ENCODE measurements at regions not wholly inside any gene's neighbourhood (a gene's known extent, or its start where the extent isn't known, plus 50 kb on each side); places are given as distances from the start of the nearest gene placed in this dataset.

DNA sequence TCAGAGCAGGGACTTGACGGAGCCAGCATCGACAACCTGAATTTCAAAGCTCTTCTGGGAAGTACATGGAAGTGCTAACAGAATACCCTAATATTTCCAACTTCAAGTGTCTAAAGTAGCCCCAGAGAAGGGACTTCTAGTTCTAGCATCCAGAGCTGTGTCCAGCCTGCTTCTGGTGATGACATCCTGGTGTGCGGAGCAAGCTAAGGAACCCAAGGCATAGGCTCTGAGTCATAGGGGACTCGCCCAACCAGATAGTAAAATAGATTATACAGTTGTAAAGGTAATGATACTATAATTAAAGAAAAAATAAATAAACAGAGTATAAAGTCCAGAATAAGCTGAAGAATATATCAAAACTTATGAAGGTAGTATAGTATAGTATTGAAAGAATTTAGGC lies 108.1 kb upstream of the SERPINE2 start:
- H3K4me1 Mint-ChIP-seq, result peaks cover 9% of the 10 kb centered on the region
- no peak for DNase-seq
- H3K27ac Mint-ChIP-seq, result no peak overlapping the region
- H3K9me3 Mint-ChIP-seq, result peaks cover 5% of the 10 kb centered on the region
- no peak overlapping the region for H3K4me3 Mint-ChIP-seq
- H3K36me3 Mint-ChIP-seq (ENCODE audit: low read depth), result no peaks in the 10 kb centered on the region
- peaks cover 5% of the 10 kb centered on the region for H3K27me3 Mint-ChIP-seq (ENCODE audit: low read depth, poor library complexity)
- TF ChIP-seq, protein P1, sequence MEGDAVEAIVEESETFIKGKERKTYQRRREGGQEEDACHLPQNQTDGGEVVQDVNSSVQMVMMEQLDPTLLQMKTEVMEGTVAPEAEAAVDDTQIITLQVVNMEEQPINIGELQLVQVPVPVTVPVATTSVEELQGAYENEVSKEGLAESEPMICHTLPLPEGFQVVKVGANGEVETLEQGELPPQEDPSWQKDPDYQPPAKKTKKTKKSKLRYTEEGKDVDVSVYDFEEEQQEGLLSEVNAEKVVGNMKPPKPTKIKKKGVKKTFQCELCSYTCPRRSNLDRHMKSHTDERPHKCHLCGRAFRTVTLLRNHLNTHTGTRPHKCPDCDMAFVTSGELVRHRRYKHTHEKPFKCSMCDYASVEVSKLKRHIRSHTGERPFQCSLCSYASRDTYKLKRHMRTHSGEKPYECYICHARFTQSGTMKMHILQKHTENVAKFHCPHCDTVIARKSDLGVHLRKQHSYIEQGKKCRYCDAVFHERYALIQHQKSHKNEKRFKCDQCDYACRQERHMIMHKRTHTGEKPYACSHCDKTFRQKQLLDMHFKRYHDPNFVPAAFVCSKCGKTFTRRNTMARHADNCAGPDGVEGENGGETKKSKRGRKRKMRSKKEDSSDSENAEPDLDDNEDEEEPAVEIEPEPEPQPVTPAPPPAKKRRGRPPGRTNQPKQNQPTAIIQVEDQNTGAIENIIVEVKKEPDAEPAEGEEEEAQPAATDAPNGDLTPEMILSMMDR (IDR thresholded peaks at IDR 0.05), result no peak

DNA sequence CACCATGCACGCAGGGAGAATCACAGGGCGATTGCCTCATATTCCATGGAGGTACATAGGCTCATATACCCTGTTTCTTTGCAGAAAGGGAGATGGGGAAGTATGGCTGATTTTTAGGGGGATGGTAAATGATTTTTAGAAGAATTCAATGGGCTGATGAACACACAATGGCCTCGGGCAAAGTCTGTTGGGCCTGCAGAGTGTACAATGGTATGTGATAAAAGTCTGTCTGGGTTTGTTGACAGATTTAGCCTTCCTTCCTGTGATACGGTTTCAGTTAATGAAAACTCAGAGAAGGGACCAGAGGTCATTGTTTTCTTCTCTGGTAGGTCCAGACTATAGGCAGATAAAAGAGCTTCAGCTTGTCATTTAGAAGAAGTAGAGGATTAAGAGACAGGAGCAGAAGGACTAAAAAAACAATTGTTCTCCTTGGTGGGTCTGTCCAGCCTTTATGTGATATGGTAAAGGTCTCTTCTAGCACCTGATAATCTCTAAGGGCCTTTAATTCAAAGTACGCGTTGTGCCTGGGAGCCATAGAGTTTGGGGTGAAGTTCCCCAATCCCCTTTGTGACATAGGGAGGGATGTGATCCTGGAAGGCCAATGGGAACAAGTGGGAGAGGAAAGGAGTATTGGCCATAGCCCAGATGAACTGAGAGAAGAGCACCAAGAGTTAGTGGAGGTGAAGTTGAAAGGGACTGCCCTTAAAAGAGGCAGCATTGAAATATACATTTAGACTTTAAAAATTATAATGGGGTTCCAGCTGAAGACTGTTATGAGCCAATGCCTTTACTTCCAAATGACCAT lies 107.5 kb upstream of the SERPINE2 start:
- H3K36me3 Mint-ChIP-seq (ENCODE audit: low read depth), result no peaks in the 10 kb centered on the region

DNA sequence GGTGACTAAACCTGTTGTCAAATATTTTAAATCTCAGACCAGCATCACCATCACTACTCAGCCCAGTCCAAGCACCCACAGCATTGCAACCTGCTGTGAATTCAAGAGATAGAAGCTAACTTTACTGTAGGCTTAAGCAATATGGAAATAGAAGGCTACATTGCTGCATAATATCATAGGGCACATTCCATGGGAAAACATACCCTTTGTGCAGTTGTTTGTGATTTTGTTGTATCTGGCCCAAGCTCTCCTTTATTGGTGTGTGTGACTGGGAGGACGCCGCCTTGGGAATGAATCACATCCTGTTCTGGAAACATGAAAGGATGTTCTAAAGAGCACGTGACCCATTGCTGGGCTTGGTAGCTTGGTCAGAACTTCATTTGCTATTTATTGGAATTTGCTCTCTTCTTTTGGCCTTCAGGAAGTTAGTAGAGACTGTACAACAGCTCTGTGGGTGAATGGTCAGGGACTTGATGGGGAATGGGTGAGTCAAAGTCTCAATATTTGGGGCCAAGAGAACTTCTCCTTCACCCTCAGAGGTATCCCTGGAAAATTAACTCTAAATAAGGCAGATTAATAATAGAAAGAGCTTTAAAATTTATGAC lies 106.8 kb upstream of the SERPINE2 start:
- TF ChIP-seq, protein P1 (IDR thresholded peaks at IDR 0.05), result no peak
- Mint-ChIP-seq H3K4me3 (no peak overlapping the region), H3K27ac (no peak overlapping the region), H3K9me3 (no peaks in the 10 kb centered on the region), H3K4me1 (peaks cover 9% of the 10 kb centered on the region), H3K27me3 (ENCODE audit: low read depth, poor library complexity) (peaks cover 4% of the 10 kb centered on the region), H3K36me3 (ENCODE audit: low read depth) (no peaks in the 10 kb centered on the region)
- DNase-seq, result no peak

More for the DNA sequence above, 107.5 kb upstream of the SERPINE2 start:
- H3K27me3 Mint-ChIP-seq (ENCODE audit: low read depth, poor library complexity), result peaks cover 4% of the 10 kb centered on the region
- peaks cover 2% of the 10 kb centered on the region for H3K9me3 Mint-ChIP-seq
- H3K4me1 Mint-ChIP-seq, result peaks cover 9% of the 10 kb centered on the region
- no peak overlapping the region for H3K4me3 Mint-ChIP-seq
- DNase-seq, result no peak
- H3K27ac Mint-ChIP-seq, result no peak overlapping the region
- TF ChIP-seq, protein P1 (IDR thresholded peaks at IDR 0.05), result no peak

DNA sequence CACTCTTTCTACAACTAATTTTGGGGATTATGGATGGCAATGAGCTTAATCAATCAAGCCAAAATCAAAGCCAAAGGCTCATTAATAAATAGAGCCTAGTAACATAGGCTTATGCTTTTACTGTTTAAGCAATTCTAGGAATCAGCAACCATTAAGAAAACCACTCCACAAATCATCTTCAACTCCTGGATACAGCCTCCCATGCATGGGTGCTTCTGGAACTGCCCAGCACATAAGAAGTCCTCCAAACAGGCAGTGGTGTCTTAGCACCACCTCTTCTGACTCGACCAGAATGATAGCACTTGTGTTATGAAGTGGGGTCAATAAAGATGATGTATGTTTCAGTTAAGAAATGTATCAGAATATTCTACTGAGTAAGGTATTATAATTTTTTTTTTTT lies 104.4 kb upstream of the SERPINE2 start:
- TF ChIP-seq, protein P1 (IDR thresholded peaks at IDR 0.05), result no peak
- no peak for DNase-seq
- Mint-ChIP-seq H3K4me1 (peaks cover 9% of the 10 kb centered on the region), H3K27me3 (ENCODE audit: low read depth, poor library complexity) (peaks cover 4% of the 10 kb centered on the region), H3K27ac (no peak overlapping the region), H3K9me3 (no peaks in the 10 kb centered on the region), H3K36me3 (ENCODE audit: low read depth) (no peaks in the 10 kb centered on the region), H3K4me3 (no peak overlapping the region)

DNA sequence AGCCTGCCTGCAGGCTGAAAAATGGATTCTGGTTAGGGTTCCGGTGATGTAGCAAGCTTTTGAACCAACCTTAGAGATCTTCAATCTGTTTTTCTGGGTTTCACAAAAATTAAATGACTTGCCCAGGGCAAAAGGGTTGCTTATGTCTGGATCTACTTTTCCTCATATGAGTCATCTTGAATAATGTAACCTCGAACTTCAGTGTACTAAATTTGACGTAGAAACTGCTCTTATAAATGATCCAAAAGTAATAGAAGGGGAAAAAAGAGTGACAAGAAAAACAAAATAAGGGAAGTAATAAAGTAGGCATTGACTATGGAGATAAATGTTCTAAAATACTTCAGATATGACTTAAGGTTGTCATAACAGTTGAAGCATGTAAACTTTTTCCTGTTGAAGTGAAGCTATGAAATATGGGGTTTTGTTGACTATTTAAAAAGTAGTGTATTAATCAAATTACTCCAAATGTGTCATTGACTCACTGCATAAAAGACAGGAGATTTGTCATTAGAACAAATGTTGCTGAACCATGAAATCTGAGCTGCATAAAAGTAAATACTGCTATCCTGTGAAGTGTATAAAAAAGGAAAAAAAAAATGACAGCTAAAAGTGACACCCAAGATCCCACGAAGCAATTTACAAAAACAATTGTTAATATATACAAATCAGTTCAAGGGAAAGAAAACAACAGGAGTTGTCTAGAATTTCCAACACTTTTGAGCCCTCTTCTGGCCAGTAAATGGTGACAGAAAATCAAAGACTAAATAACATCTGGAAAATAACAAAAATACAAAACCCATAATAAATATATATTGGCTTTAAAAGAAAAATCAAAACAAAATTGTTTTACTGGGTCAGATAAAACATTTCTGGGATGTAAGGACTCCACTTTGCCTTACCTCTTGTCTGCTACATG lies 103.6 kb upstream of the SERPINE2 start:
- DNase-seq, result no peak
- TF ChIP-seq, protein P1 (IDR thresholded peaks at IDR 0.05), result no peak
- H3K4me1 Mint-ChIP-seq, result peaks cover 9% of the 10 kb centered on the region
- H3K27me3 Mint-ChIP-seq (ENCODE audit: low read depth, poor library complexity), result peaks cover 4% of the 10 kb centered on the region
- H3K4me3 Mint-ChIP-seq, result no peak overlapping the region
- H3K27ac Mint-ChIP-seq, result no peak overlapping the region
- peaks cover 4% of the 10 kb centered on the region for H3K9me3 Mint-ChIP-seq
- no peaks in the 10 kb centered on the region for H3K36me3 Mint-ChIP-seq (ENCODE audit: low read depth)
